ENCODE measurements at regions not wholly inside any gene's neighbourhood (a gene's known extent, or its start where the extent isn't known, plus 50 kb on each side); places are given as distances from the start of the nearest gene placed in this dataset.
"Not testable (repeated sequence)": the region's sequence is repeated elsewhere in the genome, so short reads cannot be mapped to it uniquely, and the experiment has no call there.

DNA sequence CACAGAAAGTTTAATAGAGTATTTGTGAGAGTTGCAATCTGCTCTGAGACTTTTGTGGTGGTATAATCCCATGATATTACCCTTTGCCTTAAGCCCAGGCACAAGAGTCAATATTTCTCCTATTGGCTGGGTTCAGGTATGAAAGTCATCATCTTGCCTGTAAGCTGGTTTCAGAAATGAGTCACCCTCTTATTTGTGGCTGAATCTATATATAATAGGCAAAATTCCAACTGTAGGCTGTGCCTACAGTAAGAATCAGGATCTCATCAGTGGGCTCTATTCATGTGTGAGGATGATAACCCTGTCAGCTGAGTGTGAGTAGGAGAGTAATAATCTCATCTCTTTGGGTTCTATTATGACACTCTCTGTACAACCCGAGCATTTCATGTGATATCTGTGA, 2103.1 kb downstream of the TP53TG3F start:
- DNase-seq (ENCODE audit: low read depth in 4 of 4, low spot score in 3 of 4): no peak

DNA sequence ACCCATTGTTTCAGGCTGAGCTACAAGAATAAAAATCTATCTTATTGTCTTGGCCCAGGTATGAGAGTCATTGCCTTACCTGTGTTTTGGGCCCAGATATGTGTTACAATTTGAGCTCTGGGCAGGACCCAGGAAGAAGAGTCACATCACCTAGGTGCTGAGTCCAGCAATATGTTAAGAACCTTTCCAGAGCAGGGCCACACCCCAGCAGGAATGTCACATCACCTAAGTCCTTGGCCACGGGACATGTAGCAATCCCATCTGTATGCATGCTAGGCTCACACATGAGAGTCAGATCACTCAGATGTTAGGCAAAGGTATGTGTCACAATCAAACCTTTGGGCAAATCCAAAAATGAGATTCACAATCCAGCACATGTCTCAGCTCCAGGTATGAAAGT, 2103.5 kb downstream of the TP53TG3F start:
- DNase-seq (ENCODE audit: low read depth in 4 of 4, low spot score in 3 of 4): no peak

DNA sequence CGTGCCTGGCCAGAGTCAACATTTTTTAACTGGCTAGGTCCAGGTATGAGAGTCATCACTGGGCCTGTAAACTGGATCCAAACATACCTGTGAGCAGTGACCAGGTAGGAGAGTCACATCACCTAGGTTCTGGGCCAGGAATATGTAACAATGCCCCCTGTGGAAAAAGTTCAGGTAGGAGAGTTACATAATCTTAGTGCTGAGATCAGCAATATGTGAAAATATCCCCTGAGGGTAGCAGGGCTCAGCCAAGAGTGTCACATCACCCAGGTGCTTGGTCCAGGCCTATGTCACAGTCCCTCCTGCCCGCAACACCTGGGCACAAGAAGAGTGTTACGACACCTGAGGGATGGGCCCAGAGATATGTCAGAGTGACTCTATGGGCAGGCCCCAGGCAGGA, 2104.7 kb downstream of the TP53TG3F start:
- no peak for DNase-seq (ENCODE audit: low read depth in 4 of 4, low spot score in 3 of 4)

DNA sequence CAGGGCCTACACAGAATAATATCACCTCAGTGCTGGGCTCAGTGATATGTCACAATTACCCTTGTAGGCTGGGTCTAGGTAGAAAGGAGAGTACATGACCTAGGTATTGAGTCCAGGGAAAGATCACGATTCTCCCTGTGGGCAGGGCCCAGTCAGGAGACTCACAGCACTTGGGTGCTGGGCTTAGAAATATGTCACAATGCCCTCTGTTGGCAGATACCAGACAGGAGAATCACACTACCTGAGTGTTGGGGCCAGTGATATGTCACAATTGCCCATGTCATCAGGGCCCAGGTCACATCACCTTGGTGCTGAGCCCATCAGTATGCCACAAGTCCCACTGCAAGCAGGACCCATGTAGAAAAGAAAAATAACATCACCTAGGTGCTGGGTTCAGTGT, 2105.5 kb downstream of the TP53TG3F start:
- DNase-seq (ENCODE audit: low read depth in 4 of 4, low spot score in 3 of 4): no peak

DNA sequence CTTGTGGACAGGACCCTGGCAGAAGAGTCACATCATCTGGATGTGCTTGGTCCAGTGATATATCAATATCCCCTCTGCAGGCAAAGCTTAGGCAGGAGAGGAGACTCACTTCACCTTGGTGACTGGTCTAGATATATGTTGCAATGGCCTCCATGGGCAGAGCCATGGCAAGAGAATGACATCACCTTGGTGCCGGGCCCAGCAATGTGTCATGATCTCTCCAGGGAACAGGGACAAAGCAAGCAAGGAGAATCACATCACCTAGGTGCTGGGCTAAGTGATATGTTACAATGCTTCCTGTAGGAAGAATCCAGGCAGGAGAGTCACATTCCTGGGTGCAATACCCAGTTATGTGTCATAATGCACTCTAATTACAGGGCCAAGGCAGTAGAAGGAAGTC, 2106.2 kb downstream of the TP53TG3F start:
- DNase-seq (ENCODE audit: low read depth in 4 of 4, low spot score in 3 of 4): no peak

DNA sequence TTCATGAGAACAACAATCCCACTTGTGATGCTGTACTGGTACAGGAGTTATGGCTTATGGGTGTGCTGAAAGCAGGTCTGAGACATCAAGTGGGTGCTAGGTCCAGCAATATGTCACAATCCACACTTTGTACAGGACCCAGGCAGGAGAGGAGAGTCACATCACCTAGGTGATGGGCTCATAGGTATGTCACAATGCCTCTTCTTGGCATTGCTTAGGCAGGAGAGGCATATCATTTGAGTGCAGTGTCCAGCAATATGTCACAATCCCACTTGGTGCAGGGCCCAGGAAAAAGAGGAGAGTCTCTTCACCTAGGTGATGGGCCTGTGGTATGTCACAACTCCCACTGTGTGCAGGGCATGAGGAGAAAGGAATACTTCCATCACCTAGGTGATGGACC, 2110.0 kb downstream of the TP53TG3F start:
- no peak for DNase-seq (ENCODE audit: low read depth in 4 of 4, low spot score in 3 of 4)

DNA sequence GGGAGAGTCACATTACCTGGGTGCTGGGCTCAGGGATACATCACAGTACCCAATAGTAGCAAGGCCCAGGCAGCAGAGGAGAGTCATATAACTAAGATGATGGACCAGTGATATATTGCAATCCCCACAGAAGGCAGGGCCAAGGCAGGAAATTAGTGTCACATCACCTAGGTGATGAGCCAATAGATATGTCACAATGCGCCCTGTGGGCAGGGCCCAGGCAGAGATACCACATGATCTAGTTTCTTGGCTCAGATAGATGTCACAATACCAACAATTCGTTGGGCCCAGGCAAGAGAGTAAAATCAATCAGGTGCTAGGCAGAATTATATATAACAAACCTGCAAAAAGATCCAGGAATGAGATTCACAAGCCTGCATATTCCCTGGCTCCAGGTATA, 2111.5 kb downstream of the TP53TG3F start:
- DNase-seq (ENCODE audit: low read depth in 4 of 4, low spot score in 3 of 4): no peak

DNA sequence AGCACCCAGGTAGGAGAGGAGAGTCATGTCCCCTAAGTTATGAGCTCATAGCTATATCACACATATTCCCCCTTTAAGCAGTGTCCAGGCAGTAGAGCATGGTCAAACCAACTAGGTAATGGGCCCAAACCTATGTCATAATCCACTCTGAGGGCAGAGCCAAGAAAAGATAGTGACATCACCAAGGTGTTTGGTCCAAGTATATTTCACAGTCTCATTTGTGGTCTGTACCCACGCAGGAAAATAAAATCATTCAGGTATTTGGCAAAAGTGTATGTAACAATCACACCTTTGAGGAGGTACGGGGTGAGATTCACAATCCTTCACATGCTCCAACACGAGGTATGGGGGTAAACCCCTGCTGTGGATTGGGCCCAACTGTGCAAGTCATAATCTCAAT, 2112.8 kb downstream of the TP53TG3F start:
- no peak for DNase-seq (ENCODE audit: low read depth in 4 of 4, low spot score in 3 of 4)

DNA sequence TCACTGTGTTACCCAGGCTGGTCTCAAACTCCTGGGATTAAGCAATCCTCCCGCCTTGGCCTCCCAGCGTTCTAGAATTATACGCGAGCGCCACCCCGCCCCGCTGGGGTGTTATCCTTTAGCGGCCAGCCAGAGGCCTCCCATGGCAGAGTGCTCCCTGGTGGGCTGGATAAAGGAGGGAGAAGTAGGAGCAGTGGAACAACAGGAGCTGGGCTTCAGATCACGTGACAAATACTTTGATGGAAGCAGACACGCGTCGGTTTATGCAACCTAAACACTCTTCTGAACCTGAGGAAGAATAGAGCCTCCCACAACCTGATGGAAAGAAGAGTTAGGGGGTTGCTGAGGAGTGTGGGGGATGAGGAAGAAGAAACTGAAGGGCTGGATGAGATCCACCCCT, 2114.0 kb downstream of the TP53TG3F start:
- DNase-seq (ENCODE audit: low read depth in 4 of 4, low spot score in 3 of 4): no peak

DNA sequence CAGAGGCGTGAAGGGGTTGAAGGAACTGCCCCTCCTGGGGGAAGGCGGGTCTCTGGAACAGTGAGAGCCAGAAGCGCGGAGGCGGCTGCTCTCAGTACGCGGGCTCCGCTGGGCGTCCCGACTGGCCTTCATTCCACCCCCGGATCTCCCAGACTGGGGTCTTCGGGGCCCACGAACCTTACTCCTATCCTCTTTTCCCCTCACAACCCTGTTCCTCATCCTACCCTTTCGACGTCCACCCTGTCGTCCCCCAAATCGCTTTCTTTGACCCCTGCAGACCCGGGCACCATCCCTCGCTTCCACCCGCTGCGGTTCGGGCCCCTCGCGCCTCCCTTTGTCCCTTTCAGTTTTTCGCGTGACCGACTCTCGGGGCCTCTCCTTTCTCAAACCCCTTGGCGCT, 2114.6 kb downstream of the TP53TG3F start:
- no peak for DNase-seq (ENCODE audit: low read depth in 4 of 4, low spot score in 3 of 4)

DNA sequence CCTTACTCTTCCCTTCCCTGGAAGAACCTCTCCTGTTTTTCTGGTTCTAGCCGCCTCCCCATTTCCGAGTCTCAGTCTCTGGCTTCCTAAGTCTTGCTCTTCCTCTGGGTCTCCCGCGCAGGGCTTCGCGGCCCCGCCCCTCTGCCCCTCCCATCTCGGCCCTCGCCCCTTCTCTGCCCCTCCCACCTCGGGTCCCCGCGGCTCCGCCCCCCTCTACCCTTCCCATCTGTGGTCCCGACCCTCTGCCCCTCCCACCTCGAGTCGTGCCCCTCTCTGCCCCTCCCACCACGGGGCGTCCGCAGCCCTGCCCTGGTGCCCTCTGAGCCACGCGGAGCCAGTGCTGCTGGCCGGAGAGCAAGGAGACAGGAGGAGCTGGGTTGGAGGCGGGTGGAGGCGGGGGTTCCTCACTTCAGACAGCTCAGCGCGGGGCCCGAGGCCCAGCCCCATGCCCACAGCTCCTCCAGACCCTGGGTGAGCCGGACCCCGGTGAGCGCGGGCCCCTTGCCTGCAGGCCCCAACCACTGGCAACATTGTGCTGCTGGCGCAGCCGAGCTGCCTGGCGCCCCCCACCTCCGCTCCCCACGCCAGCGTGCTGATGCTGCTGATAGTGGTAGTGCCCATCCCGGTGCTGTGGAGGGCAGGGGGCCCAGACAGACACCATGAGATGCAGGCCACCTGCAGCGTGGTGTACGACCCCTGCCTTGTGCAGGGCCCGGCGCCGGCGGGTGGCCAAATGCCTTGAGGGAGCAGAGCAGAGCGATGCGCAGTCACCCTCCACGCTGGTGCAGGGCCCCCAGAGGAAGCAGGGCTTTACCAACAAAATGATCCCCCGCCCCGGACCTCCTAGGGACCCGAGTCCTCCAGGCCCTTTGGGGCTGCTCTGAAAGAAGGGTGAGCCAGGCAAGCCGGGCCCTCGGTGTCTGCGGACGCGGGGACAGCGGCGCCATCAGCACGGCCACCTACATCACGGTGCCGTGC, 2115.3 kb downstream of the TP53TG3F start:
- DNase-seq (ENCODE audit: low read depth in 4 of 4, low spot score in 3 of 4): no peak

DNA sequence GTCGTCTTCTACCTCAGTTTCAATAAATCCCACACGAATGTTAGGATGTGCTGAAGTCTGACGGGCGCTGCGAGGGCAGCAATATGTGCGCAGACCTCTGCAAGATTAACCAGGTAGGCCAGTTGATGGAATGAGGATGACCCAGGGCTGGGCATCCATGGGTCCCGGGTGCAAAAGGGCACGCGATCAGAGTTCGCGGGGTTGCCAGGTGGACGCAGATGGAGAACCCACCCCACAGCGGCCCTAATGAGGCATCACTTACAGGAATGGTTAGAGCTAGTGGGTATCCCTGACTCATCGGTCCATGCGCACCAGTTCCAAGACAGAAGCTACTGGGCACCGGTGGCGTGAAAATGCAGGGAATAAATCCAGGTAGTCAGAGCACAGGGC, 2116.0 kb downstream of the TP53TG3F start:
- no peak for DNase-seq (ENCODE audit: low read depth in 4 of 4, low spot score in 3 of 4)

DNA sequence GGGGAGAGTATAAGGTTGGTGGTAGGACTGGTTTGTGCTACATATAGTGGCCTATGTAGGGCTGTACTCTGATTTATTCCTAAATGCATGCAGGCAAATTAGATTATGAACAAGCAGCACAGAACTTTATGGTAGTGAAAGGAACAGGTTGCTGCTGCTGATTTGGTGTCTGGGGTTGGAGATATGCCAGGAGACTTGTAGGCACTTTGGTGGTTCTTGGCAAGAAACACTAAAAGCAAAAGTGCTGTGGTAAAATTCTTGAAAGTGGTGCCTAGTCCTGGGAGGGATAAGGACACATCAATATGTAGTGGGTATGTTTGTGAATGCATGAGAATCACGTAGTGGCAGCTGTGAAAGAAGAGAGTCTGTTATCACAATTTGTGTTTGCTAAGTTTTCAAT, 2126.0 kb downstream of the TP53TG3F start:
- DNase-seq (ENCODE audit: low read depth in 4 of 4, low spot score in 3 of 4): no peak

DNA sequence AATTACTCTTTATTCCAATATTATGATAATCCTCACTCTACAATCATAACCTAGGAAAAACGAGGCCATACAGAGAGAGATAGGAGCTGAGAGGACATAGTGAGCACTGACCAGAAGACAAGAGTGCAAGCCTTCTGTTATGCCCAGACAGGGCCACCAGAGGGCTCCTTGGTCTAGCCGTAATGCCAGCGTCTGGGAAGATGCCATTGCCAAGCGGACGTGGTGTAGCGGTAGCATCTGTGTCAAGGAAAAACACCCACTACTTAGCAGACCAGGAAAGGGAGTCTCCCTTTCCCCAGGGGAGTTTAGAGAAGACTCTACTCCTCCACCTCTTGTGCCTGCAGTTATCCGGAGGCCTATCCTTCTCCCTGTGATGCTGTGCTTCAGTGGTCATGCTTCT, 2131.5 kb downstream of the TP53TG3F start:
- not testable (repeated sequence) for DNase-seq (ENCODE audit: low read depth in 4 of 4, low spot score in 3 of 4)

DNA sequence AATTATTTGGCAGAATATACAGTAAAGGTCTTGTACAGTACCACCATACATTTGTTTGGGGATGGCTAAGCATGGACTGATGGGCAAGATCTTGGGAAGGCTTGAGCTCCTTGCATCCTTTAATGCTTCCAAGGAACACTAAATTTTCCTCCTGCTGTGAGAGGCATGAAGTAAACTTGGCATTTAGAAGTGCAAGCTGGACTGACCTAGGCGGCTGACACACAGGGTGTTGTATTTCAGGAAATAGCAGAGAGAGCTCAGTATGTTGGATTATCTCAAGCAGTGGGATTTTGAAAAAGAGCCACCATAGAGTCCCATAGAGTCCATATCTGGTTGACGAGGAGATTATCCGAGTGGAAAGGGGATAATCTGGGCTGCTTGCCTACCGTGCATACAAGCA, 2137.1 kb downstream of the TP53TG3F start:
- no peak for DNase-seq (ENCODE audit: low read depth in 4 of 4, low spot score in 3 of 4)

DNA sequence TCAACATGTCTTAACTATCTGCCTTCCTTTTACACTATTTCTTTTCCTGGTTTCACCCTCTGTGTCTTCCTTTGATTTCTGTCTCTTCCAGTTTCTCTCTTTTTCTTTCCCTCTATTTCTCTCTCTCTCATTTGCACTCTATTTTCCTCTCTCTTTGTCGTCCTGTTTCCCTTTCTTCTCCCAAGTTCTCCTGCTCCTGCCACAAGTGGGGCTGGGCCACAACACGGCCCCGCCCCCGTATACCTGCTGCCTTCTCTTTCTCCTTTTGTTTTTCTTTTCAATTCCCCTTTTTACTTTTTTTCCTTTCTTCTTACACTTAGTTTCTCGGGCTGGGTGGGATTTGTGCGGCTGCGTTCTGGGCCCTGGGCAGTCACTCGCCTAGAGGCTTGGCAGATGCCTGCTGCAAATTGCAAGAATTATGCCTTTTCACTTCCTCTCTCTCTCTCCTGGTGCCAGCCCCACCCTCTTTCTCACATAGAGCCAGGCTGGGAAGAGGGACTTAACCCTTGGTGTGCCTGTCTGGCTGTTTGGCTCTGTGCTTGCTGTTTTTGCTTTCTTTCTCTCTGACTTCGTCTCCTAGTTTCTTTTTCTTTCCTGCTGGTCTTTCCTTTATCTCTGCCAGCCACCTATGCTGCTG, 2139.4 kb downstream of the TP53TG3F start:
- DNase-seq (ENCODE audit: low read depth in 4 of 4, low spot score in 3 of 4): no peak

DNA sequence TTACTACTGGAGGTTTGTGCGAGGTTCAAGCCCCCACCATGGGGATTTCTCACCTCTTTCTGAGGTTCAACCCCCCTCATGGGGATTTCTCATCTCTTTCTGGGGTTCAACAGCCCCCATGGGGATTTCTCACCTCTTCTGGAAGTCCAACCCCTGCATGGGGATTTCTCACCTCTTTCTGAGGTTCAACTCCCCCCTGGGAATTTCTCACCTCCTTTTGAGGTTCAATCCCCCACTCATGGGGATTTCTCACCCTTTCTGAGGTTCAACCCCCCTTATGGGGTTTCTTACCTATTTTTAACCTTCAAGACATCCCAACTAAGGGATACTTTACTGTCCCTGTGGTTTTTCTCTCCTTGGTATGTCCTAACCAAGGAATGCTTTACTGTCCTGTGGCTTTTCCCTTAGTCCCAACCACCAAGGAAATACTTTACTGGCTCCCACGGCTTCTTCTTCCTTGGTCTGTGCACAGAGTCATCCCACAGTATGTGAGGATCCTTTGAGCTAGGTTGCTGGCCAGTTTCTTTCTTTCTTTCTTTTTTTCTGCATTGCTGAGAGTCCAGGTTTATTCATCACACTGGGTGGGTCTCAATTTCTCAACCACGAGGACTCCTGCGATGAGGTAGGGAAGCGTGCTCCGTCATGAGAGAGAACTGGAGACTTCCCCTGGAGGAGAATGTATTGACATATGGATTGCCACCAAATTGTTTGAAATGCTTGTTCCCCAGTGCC, 2140.2 kb downstream of the TP53TG3F start:
- DNase-seq (ENCODE audit: low read depth in 4 of 4, low spot score in 3 of 4): no peak

DNA sequence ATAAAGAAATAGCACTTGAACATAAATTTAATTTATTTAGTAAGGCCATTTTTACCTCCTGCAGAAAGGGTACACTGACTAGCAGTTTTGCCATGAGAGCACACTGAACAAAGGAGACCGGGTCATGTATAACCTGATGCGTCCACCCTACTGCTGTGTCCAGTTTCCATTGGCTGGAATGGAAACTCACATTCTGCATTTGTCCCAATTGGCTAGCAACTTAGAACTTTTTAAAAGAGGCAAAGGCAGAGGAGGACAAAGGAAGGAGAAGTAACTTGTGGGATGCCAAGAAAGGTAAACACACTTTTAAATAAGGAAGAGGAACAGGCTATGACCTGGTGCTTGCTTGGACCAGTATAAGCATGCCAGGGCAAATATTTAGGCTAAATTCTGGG, 2140.7 kb downstream of the TP53TG3F start:
- not testable (repeated sequence) for DNase-seq (ENCODE audit: low read depth in 4 of 4, low spot score in 3 of 4)

DNA sequence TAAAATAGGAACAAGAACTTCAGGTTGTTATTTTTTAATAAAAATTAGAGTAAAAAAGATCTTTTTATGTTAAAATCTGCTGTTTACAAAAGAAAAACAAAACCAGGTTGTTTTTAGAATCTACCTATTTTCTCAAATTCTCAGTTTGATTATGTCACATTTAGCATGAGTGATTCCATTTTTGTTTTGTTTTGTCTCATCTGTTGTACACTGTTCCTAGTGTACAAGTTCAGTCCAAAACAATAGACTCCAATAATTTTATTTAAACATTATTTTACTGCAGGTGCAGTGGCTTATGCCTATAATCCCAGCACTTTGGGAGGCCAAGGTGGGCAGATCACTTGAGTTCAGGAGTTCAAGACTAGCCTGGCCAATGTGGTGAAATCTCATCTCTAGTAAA, 2142.7 kb downstream of the TP53TG3F start:
- no peak for DNase-seq (ENCODE audit: low read depth in 4 of 4, low spot score in 3 of 4)

DNA sequence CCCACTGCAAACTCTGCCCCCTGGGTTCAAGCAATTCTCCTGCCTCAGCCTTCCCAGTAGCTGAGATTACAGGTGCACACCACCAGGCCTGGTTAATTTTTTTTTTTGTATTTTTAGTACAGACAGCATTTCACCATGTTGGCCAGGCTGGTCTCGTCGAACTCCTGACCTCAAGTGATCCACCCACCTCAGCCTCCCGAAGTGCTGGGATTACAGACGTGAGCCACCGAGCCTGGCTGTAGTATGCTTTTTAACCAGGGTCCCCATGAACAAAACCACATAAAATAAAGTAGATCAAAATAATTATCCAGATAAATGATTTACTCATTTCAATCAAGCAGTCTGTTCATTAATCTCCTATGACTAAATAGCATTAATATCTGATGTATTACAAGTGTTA, 2144.0 kb downstream of the TP53TG3F start:
- not testable (repeated sequence) for DNase-seq (ENCODE audit: low read depth in 4 of 4, low spot score in 3 of 4)

DNA sequence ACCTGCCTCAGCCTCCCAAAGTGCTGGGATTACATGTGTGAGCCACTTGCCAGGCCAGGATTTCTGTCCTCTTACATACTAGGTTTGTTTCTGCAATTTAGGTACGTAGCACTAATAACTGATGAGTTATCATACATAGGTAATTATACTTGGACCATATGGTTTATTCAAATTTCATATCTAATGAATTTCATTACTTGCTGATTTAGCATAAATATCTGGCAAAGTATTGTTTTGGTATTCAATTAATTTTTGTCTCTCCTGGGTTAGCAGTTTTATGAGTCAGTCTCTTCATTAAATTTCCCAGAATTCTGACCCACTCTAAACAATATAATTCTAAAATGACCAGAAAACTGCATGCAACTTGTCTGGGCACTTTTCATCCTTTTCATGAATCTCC, 2146.5 kb downstream of the TP53TG3F start:
- no peak for DNase-seq (ENCODE audit: low read depth in 4 of 4, low spot score in 3 of 4)
